Retina (tissue), 1 donor: ENCODE measurements at regions not wholly inside any gene's neighbourhood (a gene's known extent, or its start where the extent isn't known, plus 50 kb on each side); places are given as distances from the start of the nearest gene placed in this dataset.

Source experiments
- DNase-seq: peaks from one replicate; pipeline ENCODE4 v3.0.0-alpha.2; 2016

DNA sequence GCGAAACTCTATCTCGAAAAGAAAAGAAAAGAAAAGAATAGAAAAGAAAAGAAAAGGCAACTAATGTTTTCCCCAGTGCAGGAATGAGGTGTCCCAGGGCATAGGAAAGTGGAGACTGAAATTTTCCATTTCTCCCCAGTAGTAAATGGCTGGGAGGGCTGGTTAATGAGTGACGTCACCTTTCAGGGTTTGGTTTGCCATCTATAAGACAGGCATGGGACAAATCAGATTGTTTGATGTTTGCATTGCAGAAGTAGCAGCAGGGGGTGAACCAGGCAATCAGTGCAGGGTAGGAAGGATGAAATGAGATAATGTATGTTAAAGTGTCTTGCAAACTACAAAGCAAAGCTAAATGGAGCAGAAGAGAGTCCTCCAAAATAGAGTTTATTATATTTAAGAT lies 533.4 kb downstream of the PKHD1 start:
- DNase-seq = no peak

DNA sequence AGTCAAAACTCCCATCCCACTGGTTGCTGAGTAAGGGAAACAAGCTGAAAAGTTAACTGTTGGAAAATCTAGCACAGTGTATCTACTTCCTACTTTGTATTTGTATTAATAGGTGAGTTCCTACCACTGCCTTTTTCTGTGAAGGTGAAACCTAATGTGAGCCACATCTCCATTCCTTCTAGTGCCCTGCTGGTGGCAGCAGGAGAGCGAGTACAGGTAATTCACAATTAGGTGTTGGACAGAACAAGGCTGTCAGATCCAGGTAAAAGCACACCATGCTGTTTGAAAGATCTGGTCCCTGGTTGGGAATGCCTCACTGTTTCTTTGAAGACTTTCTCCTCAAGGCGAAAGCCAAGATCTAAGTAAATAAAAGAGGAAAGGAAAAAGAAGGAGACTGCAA lies 528.4 kb downstream of the PKHD1 start:
- no peak for DNase-seq

DNA sequence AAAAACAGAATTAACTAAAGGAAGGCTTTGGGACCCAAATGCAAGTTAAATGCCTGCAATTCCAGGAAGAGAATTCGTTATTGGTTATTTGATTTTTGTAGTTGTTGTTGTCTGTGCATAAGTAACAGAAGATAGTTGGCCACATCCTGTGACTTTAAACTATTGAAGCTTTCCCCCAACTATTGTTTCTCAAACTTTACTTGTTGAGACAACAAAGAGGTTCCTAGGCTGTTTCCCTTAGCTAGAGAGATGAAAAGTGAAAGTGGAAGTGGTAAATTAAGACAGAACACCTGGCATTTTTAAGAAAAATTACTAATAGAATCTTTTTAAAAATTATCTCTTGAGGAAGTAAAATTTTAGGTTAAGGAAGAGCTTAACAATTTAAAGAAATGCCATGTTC lies 525.2 kb downstream of the PKHD1 start:
- DNase-seq = no peak
